HCT116 (cell line): ENCODE measurements at regions not wholly inside any gene's neighbourhood (a gene's known extent, or its start where the extent isn't known, plus 50 kb on each side); places are given as distances from the start of the nearest gene placed in this dataset.

Experiments used
- CTCF ChIP-seq, 3 experiments: fragments of 200-600 bp in 1 of 3; sonication (generic) in 1 of 3; IDR thresholded peaks in 2 of 3; conservative IDR thresholded peaks in 1 of 3; 2 replicates each; pipeline ENCODE4 v1.5.1; 2012 to 2017; ENCODE audit warnings: low read depth in 2 of 3, low read length in 2 of 3, antibody characterized with exemption in 1 of 3, borderline replicate concordance in 1 of 3, control low read depth in 1 of 3, mild to moderate bottlenecking in 1 of 3, mixed read lengths in 1 of 3, mixed run types in 1 of 3, moderate library complexity in 1 of 3; ENCODE audit not compliant: insufficient read depth in 1 of 3
- POLR2A ChIP-seq: IDR thresholded peaks from 2 replicates; pipeline ENCODE4 v1.7.0; 2011; ENCODE audit warnings: borderline replicate concordance; ENCODE audit not compliant: insufficient read depth, insufficient read length; ENCODE audit errors: extremely low read depth
- YY1 ChIP-seq: IDR thresholded peaks from 2 replicates; pipeline ENCODE4 v1.6.1; 2011; ENCODE audit warnings: low read length, low read depth, moderate library complexity, mild to moderate bottlenecking; ENCODE audit not compliant: insufficient replicate concordance; ENCODE audit errors: extremely low read depth

DNA sequence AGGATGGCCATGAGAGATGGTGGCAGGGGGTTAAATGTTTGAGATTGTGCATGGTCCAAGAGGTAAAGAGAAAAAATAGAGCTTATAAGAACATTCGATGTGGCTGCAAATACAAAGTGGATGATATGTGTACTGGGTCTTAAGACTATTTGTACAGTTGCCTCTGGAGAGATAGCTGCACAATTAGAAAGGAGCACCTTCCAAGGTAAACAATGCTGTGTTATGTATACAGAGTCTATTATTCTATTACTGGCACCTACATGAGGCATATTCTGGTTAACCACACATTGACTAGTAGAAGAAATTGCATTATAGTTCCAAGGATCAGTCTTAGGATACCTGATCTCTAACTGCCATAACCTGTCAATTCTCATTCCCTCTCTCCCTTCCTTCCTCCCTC, 238.0 kb upstream of the FOXN3 start:
- TF ChIP-seq YY1 (no peak), CTCF (IDR thresholded peaks at IDR 0.05 in 2 of 3, conservative IDR thresholded peaks at IDR 0.05 in 1 of 3; ENCODE audit: borderline replicate concordance in 1 of 3, insufficient read depth in 1 of 3, low read depth in 2 of 3, low read length in 2 of 3) (no peak), POLR2A (no peak)
